ENCODE measurements at regions not wholly inside any gene's neighbourhood (a gene's known extent, or its start where the extent isn't known, plus 50 kb on each side); places are given as distances from the start of the nearest gene placed in this dataset.

- TF ChIP-seq CTCF (IDR thresholded peaks at IDR 0.05) = no peak
These were observed 339.6 kb downstream of the ENC1 start for GRCh38 chr5:74300808-74301389.

DNA sequence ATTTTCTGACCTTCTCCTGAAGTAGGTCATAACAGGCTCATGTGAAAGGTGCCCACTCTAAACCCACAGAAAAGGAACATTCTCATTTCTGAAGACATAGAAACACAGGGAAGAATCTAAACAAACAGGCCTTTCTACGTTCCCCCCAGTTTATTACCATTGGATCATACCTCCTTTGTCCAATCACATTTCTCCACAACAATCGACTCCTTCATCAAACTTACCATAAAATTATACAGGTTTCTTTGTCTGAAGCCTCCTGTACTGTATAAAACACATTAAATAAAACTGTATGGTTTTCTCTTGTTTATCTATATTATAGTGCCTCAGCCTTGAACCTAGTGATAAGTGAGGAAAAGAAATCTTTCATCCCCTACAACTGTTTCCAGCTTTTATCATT, 340.7 kb downstream of the ENC1 start:
- no peak for TF ChIP-seq CTCF (IDR thresholded peaks at IDR 0.05)

DNA sequence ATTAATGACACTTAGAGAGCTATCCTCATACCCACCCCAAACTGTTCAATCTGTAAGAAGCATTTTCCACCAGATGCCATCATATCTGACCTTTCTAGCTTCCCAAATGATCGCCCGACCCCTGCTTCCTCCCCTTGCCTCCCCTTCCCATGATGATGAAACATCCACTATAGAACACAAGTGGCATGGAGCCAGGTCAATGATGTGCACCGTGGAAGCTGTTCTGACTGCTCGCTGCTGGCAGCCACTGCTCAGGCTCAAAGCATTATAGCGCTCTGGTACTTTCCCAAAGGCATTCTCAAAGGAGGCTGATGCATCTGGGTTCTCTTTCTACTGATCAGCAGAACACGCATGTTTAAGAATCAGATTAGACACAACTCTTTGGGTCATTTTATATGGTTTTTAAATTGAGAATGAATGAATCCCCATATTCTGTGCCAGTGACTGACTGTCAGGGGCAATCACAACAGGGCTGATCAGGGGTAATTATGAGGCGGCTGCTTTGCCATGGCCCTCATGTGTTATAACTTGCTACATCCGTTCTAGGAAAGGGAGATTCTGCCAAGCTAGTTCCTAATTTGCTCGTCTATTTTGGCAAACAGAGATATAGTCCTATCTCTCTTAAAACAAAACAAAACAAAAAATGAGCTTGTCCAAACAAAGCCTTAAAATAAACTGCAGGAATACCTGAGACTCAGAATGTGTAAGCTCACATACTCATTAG, 343.7 kb downstream of the ENC1 start:
- TF ChIP-seq CTCF (IDR thresholded peaks at IDR 0.05) = no peak

DNA sequence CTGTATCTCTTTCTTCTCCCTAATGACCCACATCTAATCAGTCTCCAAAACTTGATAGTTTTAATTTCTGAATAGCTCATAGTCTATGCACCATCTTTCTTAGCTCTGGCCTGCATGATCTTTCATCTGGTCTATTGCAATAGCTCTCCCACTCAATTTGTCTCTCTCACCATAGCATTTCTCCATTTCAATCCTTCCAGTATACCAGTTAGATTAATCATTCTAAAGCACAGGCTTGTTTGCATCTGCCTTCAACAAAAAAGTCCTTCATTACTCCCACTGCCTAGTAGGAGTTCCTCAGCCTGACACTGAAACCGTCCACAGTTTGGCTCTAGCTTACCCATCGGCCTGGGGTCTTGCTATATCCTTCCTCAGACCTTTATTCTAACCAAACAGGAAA, 344.9 kb downstream of the ENC1 start:
- TF ChIP-seq CTCF (IDR thresholded peaks at IDR 0.05) = no peak

DNA sequence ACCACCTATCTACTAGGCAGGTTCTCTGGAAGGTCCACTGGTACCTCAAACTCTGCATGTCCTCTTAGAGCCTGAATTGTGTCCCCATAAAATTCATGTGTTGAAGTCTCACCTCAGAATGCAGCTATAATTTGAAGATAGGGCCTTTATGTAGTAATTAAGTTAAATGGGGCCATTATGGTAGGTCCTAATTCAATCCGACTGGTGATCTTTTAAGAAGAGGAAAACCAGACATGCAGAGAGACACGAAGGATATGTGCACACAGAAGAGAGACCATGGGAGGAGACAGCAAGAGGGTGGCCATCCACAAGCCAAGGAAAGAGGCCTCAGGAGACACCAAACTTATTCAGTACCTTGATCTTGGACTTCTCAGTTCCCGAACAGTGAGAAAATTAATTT, 345.4 kb downstream of the ENC1 start:
- no peak for TF ChIP-seq CTCF (IDR thresholded peaks at IDR 0.05)

DNA sequence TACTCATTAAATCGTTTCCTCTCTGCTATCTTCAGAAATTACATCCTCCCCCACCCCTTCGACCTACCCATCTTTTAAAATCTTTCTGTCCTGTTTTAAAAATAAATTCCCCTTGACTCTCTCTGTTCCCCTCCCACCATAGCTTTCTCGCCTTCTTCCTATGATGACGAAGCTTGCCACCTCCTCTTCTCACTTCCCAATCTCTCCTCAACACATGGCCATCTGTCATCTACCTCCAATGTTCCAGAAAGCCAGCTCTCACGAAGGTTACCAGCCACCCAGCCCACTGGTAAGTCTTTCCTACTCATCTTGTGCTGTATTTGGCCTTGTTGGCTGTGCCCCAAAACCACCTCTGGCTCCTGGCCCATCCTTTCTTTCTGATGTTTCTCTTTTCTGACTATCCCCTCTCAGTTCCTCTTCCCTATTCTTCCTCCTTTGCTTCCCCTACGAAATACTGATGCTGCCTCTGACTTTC, 346.3 kb downstream of the ENC1 start:
- TF ChIP-seq CTCF (IDR thresholded peaks at IDR 0.05) = no peak

DNA sequence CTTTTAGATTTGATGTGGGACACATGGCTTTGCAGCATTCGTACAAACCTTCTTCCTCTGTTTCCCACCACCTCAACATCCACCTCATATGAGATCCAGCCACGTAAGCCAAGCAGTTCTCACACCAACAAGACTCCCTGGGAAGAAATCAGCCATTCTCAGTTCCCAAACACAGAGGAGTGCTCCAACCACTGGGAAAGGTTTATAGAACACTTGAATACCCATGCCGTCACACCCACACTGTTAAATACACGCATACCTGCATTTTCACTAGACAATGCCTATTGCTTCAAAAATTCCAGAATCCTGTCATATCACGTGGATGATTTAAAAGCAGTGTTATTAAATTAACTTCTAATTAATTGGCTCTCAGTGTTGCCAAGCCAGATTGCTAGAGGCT, 347.3 kb downstream of the ENC1 start:
- no peak for TF ChIP-seq CTCF (IDR thresholded peaks at IDR 0.05)

Measured in LNCAP (cell line).